Spleen (tissue), 11 donors: ENCODE measurements at regions not wholly inside any gene's neighbourhood (a gene's known extent, or its start where the extent isn't known, plus 50 kb on each side); places are given as distances from the start of the nearest gene placed in this dataset.

Experiments
- DNase-seq: peaks from one replicate; pipeline ENCODE4 v3.0.0-alpha.2; 2020
- H3K27ac ChIP-seq, 8 donors: fragments of 200-600 bp; sonication (generic) in 7 of 8; 1 replicate in 4 of 8; 2 replicates in 4 of 8; pipeline versions ENCODE4 v1.5.0 to v1.8.0; 2016 to 2021; ENCODE audit warnings: inconsistent platforms in 4 of 8, mild to moderate bottlenecking in 4 of 8, moderate library complexity in 1 of 8
- H3K27me3 ChIP-seq, 7 donors: fragments of 200-600 bp; sonication (generic) in 6 of 7; replicated peaks in 1 of 7; 1 replicate in 4 of 7; 2 replicates in 3 of 7; pipeline versions ENCODE4 v1.5.0 to v1.8.0; 2016 to 2021; ENCODE audit warnings: inconsistent platforms in 3 of 7, mild to moderate bottlenecking in 1 of 7
- H3K36me3 ChIP-seq, 6 donors: fragments of 200-600 bp; sonication (generic) in 5 of 6; 1 replicate in 4 of 6; 2 replicates in 2 of 6; pipeline versions ENCODE4 v1.5.0 to v1.8.0; 2016 to 2021; ENCODE audit warnings: inconsistent platforms in 2 of 6
- H3K4me1 ChIP-seq, 6 donors: fragments of 200-600 bp; sonication (generic) in 5 of 6; 1 replicate in 3 of 6; 2 replicates in 3 of 6; pipeline versions ENCODE4 v1.5.0 to v1.8.0; 2016 to 2021; ENCODE audit warnings: inconsistent platforms in 3 of 6
- H3K4me3 ChIP-seq, 8 donors: fragments of 200-600 bp; sonication (generic) in 7 of 8; 1 replicate in 4 of 8; 2 replicates in 4 of 8; pipeline versions ENCODE4 v1.5.0 to v1.8.0; 2016 to 2021; ENCODE audit warnings: inconsistent platforms in 4 of 8, mild to moderate bottlenecking in 4 of 8, moderate library complexity in 2 of 8
- H3K9me3 ChIP-seq, 8 donors: fragments of 200-600 bp; sonication (generic) in 7 of 8; 1 replicate in 4 of 8; 2 replicates in 4 of 8; pipeline versions ENCODE4 v1.5.0 to v1.8.0; 2016 to 2021; ENCODE audit warnings: inconsistent platforms in 4 of 8
- POLR2A ChIP-seq, 3 donors: fragments of 450-650 bp; IDR thresholded peaks; one replicate each; pipeline ENCODE4 v1.5.1; 2017; ENCODE audit warnings: antibody characterized with exemption in 3 of 3, mild to moderate bottlenecking in 1 of 3
- POLR2AphosphoS5 ChIP-seq, 3 donors: sonication (generic); formaldehyde crosslinking; IDR thresholded peaks; one replicate each; pipeline ENCODE4 v1.5.1; 2017; ENCODE audit warnings: antibody characterized with exemption in 3 of 3
- WGBS, 5 donors: extraction: QIAGEN DNeasy Blood & Tissue Kit in 3 of 5; methylation state at CpG; one replicate each; pipeline versions ENCODE4 v1.1.5 to v1.1.7; 2013 to 2018; 5-methylcytosine and 5-hydroxymethylcytosine counted together
- intact Hi-C: fragments of 100-400 bp; cut with DNase I; formaldehyde crosslinking; loops from one replicate; pipeline ENCODE4 v1.15.0; 2023; ENCODE audit warnings: low total_unique reads
- TF ChIP-seq, protein P1 (sequence below), 11 experiments: fragments of 200-600 bp in 7 of 11; fragments of 450-650 bp in 4 of 11; sonication (generic) in 4 of 11; IDR thresholded peaks in 8 of 11; conservative IDR thresholded peaks in 3 of 11; 1 replicate in 7 of 11; 2 replicates in 4 of 11; pipeline versions ENCODE4 v1.4.0 to v1.8.0; 2016 to 2021; ENCODE audit warnings: antibody characterized with exemption in 11 of 11, inconsistent platforms in 4 of 11, mild to moderate bottlenecking in 1 of 11
- donor health status: healthy with polysubstance abuse.
- donor health status: DM: no; HTN: no; CAD: no; lungs with moderate emphysema.
- donor health status: DM: no; HTN: no; CAD: no.
- donor health status: Bipolar disorder and iron deficiency.
- donor health status: healthy.
- donor health status: DM: no; HTN: no; CAD: no.
- donor health status: DM: yes; HTN: yes; CAD: no.

DNA sequence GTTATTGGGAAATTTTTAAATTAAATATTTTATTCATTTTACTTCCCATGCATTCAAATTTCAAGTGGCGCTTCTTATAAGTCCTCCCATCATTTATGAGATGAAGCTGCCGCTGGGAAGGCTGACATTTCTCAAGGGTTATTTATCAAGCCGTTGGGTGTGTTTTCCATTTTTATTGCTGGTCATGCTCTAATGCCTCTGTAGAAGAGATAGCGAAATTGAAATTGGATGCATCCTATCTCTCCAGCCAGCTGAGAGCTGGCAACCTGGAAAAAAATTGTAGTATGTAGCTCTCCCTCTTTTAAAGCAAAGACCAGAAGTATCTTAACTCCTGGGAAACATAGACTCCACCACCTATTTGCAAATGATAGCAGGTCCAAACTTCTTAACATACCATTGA is 135.9 kb downstream of the C6orf118 start:
- H3K36me3 ChIP-seq = no peaks in the 10 kb centered on the region
- H3K27me3 ChIP-seq = no peaks in the 10 kb centered on the region
- H3K4me3 ChIP-seq = no peak overlapping the region
- 77 to 89% (median 85%) methylated on average over 4 of the region's 4 CpGs for WGBS, 5 donors
- no peaks in the 10 kb centered on the region for H3K4me1 ChIP-seq
- no peak overlapping the region for H3K27ac ChIP-seq
- TF ChIP-seq, protein P1, sequence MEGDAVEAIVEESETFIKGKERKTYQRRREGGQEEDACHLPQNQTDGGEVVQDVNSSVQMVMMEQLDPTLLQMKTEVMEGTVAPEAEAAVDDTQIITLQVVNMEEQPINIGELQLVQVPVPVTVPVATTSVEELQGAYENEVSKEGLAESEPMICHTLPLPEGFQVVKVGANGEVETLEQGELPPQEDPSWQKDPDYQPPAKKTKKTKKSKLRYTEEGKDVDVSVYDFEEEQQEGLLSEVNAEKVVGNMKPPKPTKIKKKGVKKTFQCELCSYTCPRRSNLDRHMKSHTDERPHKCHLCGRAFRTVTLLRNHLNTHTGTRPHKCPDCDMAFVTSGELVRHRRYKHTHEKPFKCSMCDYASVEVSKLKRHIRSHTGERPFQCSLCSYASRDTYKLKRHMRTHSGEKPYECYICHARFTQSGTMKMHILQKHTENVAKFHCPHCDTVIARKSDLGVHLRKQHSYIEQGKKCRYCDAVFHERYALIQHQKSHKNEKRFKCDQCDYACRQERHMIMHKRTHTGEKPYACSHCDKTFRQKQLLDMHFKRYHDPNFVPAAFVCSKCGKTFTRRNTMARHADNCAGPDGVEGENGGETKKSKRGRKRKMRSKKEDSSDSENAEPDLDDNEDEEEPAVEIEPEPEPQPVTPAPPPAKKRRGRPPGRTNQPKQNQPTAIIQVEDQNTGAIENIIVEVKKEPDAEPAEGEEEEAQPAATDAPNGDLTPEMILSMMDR (IDR thresholded peaks at IDR 0.05 in 8 of 11, conservative IDR thresholded peaks at IDR 0.05 in 3 of 11) = no peak
- no peak for TF ChIP-seq POLR2A (IDR thresholded peaks at IDR 0.05)
- no peak for TF ChIP-seq POLR2AphosphoS5 (IDR thresholded peaks at IDR 0.05)
- no peak for DNase-seq
- intact Hi-C loops = no loop called here
- H3K9me3 ChIP-seq = peaks cover 0 to 38% (median 15%) of the 10 kb centered on the region in 8 donors

DNA sequence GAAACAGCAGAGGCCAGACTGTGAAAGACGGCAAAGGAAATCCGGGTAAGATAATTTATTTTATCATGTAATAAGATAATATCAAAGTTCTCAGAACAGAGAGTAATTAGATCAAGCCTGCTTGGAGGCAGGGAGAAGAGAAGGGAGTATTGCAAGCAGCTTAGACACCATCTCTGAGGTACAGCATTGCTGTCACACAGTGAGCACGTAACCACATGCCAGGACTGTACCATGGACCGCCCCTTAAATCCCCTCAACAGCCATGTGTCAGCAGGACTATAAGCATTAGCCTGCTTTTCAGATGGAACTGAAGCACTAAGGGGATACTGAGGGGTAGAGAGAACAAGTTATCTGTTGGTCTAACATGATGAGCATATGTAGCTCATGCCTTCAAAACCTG is 141.5 kb downstream of the C6orf118 start:
- DNase-seq = no peak
- Histone ChIP-seq H3K27ac (no peak overlapping the region), H3K36me3 (no peaks in the 10 kb centered on the region), H3K4me3 (no peak overlapping the region), H3K4me1 (no peaks in the 10 kb centered on the region), H3K9me3 (peaks cover 0 to 27% (median 17%) of the 10 kb centered on the region in 8 donors), H3K27me3 (no peaks in the 10 kb centered on the region)
- TF ChIP-seq, protein P1 (IDR thresholded peaks at IDR 0.05 in 8 of 11, conservative IDR thresholded peaks at IDR 0.05 in 3 of 11) = no peak
- TF ChIP-seq POLR2A (IDR thresholded peaks at IDR 0.05) (no peak), POLR2AphosphoS5 (IDR thresholded peaks at IDR 0.05) (no peak)
- 80 to 93% (median 89%) methylated on average over 4 of the region's 4 CpGs for whole genome bisulfite sequencing, 5 donors
- intact Hi-C loops = no loop called here

DNA sequence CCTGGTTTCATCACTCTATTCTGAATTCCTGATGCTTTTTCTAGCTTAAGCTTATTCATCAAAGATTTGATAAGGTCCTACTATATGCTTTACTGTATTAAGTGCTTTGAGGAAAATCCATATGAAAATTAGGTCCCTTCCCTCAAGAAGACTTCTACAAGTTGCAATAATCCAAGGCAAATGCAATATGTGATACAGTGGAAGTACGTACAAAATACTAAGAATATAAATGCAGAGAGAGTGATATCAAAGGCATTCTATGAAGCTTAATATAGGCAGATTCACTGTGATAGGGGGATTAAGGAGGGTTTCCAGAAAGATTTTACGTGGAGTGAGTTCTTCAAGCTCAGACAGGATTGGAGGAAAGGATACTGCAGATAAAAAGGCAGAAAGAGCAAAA is 142.1 kb downstream of the C6orf118 start:
- peaks cover 0 to 33% (median 22%) of the 10 kb centered on the region in 8 donors for H3K9me3 ChIP-seq
- intact Hi-C loops = no loop called here
- WGBS, 5 donors = 31 to 74% (median 64%) methylated on average over 2 of the region's 2 CpGs
- H3K4me1 ChIP-seq = no peaks in the 10 kb centered on the region
- H3K4me3 ChIP-seq = no peak overlapping the region
- no peak for DNase-seq
- H3K27ac ChIP-seq = no peak overlapping the region
- no peaks in the 10 kb centered on the region for H3K36me3 ChIP-seq
- no peak for TF ChIP-seq POLR2A (IDR thresholded peaks at IDR 0.05)
- no peak for TF ChIP-seq POLR2AphosphoS5 (IDR thresholded peaks at IDR 0.05)
- TF ChIP-seq, protein P1 (IDR thresholded peaks at IDR 0.05 in 8 of 11, conservative IDR thresholded peaks at IDR 0.05 in 3 of 11) = no peak
- H3K27me3 ChIP-seq = no peaks in the 10 kb centered on the region

DNA sequence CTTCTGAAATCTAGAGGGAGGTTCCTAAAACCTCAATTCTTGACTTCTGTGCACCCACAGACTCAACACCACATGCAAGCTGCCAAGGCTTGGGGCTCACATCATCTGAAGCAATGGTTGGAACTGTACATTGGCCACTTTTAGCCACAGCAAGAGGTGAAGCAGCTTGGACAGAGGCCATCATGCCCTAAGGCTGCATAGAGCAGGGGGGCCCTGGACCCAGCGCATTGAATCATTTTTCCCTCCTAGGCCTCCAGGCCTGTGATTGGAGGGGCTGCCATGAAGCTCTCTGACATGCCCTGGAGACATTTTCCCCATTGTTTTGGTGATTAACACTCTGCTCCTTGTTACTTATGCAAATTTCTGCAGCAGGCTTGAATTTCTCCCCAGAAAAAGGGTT is 145.9 kb downstream of the C6orf118 start:
- intact Hi-C loops = no loop called here
- H3K27ac ChIP-seq = no peak overlapping the region
- H3K4me3 ChIP-seq = no peak overlapping the region
- no peaks in the 10 kb centered on the region for H3K27me3 ChIP-seq
- H3K9me3 ChIP-seq = peaks cover 0 to 42% (median 25%) of the 10 kb centered on the region in 8 donors
- no peaks in the 10 kb centered on the region for H3K4me1 ChIP-seq
- 84 to 100% (median 100%) methylated on average over 1 of the region's 1 CpG for WGBS, 5 donors
- DNase-seq = no peak
- TF ChIP-seq POLR2A (IDR thresholded peaks at IDR 0.05) = no peak
- TF ChIP-seq, protein P1 (IDR thresholded peaks at IDR 0.05 in 8 of 11, conservative IDR thresholded peaks at IDR 0.05 in 3 of 11) = no peak
- TF ChIP-seq POLR2AphosphoS5 (IDR thresholded peaks at IDR 0.05) = no peak
- no peaks in the 10 kb centered on the region for H3K36me3 ChIP-seq
